ENCODE measurements at regions not wholly inside any gene's neighbourhood (a gene's known extent, or its start where the extent isn't known, plus 50 kb on each side); places are given as distances from the start of the nearest gene placed in this dataset.
"Not testable (repeated sequence)": the region's sequence is repeated elsewhere in the genome, so short reads cannot be mapped to it uniquely, and the experiment has no call there.

DNA sequence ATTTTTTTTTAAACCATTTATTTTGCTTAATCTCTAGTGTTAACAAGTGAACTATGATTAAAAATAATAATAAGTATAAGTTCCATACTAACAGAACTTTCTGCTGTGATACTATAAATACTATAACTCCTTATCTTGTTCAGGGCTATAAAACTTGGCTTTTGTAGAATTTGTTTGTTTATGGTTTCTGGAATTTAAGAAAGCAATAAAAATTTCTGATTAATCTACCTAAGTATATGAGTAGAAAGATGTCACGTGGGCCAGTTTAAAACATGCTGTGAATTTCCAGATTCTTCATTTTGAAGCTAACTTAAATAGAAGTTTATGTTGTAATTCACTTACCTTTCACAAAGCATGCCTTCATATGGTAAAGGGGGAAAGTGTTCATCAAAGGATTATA is 1236.3 kb upstream of the ACVR2A start:
- DNase-seq (ENCODE audit: low read depth, low spot score), result no peak

- no peak for DNase-seq (ENCODE audit: low read depth, low spot score)
Observed at GRCh38 chr2:146604521-146604920, 1240.3 kb upstream of the ACVR2A start.

GRCh38 chr2:146602856-146603255 is 1242.0 kb upstream of the ACVR2A start:
- no peak for DNase-seq (ENCODE audit: low read depth, low spot score)

- no peak for DNase-seq (ENCODE audit: low read depth, low spot score)
Observed at GRCh38 chr2:146602383-146602782, 1242.4 kb upstream of the ACVR2A start.

GRCh38 chr2:146598791-146599190 is 1246.0 kb upstream of the ACVR2A start:
- DNase-seq (ENCODE audit: low read depth, low spot score), result no peak

DNA sequence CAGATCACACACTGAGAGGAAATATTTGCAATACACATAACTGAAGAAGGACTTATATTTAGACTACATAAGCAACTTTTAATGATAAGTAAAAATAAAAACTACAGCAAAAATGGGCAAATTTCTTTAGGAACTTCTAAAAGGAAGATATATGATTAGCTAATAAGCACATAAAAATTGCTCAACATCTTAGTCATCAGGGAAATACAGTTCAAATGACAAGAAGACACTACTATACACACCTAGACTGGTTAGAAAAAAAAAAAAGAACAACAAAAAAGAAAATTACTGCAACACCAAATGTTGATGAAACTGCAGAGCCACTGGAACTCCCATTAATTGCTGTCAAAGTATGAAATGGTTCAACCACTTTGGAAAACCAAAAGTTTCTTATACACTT is 1247.5 kb upstream of the ACVR2A start:
- no peak for DNase-seq (ENCODE audit: low read depth, low spot score)

DNA sequence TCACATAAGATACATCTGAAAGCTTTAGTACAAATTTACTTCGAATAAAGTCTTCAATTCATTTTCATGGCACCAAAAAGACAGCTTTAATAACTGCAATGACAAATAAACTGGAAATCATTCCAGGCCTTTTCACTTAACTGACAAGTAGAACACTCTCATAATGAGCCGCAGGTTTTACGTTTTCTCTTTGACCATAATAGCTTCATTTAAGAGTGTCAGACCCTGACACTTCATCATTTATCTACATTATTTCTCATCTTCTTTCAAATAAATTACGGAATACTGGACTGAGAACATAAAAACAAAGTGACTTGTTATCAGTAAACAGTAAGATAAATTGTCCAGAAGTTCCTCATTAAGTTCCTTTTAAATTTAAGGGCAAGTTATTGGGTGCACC is 1252.9 kb upstream of the ACVR2A start:
- DNase-seq (ENCODE audit: low read depth, low spot score), result no peak

DNA sequence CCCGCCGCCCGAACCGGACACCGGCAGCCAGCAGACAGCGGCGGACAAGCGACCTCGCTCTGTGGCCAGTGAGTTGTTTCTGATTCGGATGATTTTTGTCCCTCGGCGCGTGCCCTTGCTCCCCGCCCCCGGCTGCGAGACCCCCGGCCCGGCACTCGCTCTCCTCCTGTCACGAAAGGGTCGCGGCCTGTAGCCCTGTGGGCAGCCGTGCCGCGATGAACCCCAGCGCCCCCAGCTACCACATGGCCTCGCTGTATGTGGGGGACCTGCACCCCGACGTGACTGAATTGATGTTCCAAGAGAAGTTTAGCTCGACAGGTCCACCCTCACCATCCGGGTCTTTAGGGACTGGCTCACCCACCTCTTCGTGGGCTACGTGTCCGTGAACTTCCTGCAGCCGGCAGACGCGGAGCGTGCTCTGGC is 1257.5 kb upstream of the ACVR2A start:
- no peak for DNase-seq (ENCODE audit: low read depth, low spot score)

GRCh38 chr2:146584316-146584715 is 1260.5 kb upstream of the ACVR2A start:
- DNase-seq (ENCODE audit: low read depth, low spot score), result no peak

DNA sequence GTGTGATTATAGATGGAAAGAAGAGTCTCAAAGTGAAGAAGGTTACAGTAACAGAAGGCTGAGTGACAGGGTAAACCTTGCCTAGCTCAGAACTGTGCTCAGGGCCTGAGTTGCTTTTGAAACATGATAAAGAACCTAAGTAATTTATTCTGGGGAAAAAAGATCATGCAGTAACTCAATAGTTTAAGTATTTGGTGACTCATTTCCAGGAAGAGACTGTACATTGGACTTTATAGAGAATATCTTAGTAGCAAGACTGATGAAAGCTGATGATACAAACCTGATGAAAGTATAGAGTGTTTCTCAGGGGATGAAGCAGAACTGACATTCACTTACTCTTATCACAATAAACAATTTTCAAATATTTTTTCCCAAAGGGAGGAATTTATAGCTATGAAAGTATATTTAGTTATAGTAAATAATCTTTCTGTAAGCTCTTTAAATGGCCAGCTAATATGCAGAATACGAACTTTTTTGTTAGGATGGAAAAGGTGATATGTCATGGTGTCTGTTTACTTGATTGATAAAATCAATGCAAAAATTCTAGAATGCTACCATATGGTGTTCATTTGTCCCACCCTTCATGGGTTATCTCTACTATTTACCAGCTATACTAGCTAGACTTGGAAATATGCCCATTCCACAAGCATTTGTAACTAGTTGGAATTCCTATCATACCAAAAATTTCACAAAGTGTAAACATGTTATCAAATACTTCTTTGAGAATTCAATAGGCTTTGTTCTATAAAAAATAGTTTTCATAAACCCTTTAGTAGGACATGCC is 1265.5 kb upstream of the ACVR2A start:
- DNase-seq (ENCODE audit: low read depth, low spot score), result no peak

DNA sequence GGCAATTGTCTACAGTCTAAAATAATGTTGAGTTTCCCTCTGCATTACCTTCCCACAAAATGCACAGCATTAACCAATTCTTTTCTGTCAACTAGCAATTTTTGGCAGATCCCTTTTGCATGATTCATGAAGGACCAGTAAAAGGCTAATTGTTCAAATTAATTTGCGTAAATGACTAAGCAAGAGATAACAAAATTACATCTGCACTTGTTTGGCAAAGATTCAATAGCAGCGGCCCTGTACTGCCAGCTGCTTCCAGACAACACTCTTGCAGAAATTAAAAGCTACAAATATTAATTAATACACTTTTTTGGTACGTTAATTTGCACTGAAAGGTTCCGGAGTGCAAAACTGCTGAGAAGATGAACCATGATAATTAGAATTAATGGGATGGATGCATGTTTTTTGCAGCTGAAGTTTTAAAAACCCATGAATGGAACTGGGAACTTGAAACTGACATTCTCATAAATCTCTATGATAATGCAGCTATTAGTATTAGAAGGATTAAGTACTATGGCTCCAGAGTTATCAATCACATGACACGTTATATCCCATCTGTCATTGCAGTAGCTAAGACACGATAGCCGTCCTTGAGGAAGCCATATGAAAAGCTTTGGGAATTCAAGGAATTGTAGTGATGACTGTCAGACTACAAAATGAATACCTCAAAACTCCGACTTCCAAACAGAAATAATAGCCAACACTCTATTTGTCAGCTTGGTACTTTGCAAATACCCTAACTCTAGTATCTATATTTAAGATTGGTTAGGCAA is 1268.3 kb upstream of the ACVR2A start:
- DNase-seq (ENCODE audit: low read depth, low spot score), result no peak

- DNase-seq (ENCODE audit: low read depth, low spot score), result no peak
Observed at GRCh38 chr2:146572598-146572997, 1272.2 kb upstream of the ACVR2A start.

DNA sequence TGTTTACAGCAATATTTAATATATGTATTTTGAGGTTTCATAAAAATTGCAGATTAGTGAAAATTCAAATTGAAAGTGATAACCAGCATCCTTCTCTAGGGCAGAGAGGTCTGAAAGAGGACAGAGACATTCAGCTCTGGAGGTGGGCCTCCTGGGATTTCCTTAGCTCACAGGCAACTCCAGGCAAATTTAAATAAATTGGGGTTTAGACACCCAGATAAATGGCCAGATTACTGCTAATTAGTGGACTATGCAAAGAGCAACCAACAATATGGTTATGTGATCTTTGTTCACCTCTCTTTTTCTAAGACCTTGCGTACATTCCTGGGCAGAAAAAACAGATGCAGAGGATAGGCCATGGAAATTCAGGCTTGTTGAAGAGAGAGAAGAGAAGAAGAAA is 1282.8 kb upstream of the ACVR2A start:
- no peak for DNase-seq (ENCODE audit: low read depth, low spot score)

DNA sequence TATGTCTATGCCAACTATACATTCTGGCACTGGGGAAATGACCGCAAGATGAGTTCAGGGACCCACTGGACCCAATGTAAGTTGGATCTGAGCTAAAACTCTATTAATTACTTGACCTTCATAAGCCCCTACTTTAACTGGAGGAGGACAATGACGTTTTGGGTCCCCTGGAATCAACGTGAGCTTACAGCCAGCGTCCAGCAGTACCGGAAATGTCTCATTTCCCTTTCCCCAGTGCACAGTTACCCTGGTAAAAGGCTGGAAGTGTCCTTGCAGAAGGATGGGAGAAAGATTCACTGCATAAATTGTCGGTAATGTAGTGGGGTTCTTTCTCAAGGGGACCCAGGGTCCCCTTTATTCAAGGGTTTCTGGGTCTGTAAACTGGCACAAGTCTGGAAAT is 1297.6 kb upstream of the ACVR2A start:
- no peak for DNase-seq (ENCODE audit: low read depth, low spot score)

DNA sequence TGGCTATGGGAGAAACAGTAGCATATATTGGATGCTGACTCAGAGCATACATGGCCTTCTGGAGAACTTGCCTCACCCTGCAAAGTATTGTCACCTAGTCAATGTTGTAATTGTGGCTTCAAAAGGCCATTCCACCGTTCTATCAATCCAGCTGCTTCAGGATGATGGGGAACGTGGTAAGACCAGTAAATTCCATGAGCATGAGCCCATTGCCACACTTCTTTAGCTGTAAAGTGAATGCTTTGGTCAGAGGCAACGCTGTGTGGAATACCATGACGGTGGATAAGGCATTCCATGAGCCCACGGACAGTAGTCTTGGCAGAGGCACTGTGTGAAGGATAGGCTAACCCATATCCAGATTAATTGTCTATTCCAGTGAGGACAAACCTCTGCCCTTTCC is 1300.1 kb upstream of the ACVR2A start:
- no peak for DNase-seq (ENCODE audit: low read depth, low spot score)

DNA sequence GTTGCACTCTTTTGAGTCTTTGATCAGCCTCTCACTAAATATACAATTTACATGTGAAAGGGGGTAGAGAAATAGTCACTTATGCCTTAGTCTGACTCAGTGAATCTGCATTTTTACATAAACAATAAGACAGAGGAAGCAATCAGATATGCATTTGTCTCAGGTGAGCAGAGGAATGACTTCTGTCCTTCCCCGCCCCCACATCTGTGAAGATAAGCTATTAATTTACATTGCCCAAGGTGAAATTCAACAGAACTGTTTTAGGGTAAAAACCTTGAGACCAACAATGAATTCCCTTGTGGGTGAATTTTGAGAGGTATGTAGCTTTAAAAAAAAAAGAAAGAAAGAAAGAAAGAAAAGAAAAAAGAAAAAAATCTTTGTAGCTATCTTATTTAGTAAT is 1302.9 kb upstream of the ACVR2A start:
- DNase-seq (ENCODE audit: low read depth, low spot score), result no peak

DNA sequence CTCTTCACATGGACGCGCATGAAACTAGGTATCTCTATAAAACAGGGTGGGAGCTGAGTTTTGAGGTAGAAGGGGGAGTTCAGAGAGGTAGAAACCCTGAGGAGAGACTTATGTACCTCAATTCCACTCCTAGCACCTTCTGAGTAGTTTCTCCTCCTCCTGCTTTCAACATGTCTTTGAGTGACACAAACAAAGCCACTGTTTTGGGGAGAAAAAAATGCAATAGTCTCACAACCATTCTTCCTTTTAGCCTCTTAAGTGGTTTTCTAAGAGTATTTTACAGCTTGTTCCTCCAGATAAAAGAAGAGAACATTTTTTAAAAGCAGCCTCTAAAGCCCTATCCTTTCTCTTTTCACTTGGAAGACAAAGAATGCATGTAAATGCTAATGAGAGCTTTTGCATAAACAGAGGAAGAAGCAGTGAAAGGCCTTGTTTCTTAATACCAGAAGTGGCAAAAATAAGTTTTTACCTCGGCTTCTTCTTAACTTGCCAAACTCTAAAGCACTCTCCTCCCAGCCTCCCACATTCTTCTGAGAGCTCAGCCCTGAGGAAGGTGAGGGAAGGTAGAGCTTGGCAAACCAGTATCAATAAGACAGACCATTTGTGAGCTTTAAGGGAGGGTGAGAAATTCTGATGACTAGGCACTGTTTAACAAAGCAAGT is 1304.4 kb upstream of the ACVR2A start:
- DNase-seq (ENCODE audit: low read depth, low spot score), result no peak

DNA sequence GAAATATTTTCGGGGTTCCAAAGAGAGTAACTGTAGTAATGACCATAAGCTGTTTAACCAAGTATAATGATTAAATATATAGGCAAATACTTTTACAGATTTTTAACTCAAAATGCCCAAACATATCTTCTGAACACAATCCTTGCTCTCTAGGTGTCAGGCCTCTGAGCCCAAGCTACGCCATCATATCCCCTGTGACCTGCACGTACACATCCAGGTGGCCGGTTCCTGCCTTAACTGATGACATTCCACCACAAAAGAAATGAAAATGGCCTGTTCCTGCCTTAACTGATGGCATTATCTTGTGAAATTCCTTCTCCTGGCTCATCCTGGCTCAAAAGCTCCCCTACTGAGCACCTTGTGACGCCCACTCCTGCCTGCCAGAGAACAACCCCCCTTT is 1305.1 kb upstream of the ACVR2A start:
- not testable (repeated sequence) for DNase-seq (ENCODE audit: low read depth, low spot score)

GRCh38 chr2:146537477-146537876 is 1307.4 kb upstream of the ACVR2A start:
- no peak for DNase-seq (ENCODE audit: low read depth, low spot score)

DNA sequence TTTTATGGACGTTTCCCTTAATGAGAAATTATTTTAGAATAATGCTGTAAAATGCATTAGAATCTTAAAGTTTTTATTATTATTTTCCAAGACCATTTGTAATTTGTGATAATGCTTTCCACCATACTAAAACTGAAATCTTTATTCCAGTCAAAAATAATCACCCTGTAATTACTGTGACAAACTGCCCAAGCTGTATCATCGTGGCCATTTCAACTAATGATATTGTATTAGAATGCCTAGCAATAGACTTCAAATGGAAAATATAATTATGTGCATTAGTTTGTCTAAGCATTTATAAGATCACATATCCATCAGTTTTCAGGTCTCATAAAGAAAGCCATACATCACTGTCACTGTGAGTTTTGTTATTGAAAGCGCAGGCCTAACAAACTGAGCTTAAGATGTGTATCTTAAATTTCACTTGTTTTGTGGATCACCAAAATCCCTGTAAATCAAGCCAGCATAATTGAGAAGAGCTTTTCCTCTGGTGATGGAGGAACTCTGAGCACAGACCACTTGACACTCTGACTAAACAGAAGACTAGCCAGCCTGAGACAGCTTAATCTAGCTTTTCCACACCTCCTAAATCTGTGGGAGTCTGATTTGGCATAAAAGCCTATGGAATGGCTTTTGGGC is 1312.2 kb upstream of the ACVR2A start:
- no peak for DNase-seq (ENCODE audit: low read depth, low spot score)

GRCh38 chr2:146532009-146532408 is 1312.8 kb upstream of the ACVR2A start:
- DNase-seq (ENCODE audit: low read depth, low spot score), result no peak

DNA sequence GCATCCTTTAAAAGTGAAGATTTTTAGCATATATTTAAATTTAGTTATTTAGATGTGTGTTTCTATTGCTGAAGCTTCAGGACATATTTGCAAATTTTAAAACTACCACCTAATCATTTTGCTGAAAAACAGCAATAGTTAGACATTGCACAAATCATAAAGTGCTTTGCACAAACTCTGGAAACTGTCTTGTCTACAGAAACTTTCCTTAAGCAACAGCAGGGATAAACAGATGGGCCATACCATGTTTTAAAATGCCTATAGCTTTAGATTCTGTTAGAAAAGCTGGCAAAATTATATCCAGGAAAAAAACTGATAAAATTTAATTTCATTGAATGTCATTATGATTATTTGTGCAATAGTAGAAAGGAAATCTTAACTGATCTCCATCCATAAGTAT is 1313.9 kb upstream of the ACVR2A start:
- DNase-seq (ENCODE audit: low read depth, low spot score), result no peak
